SK-N-SH treated with all-trans-retinoic acid at 6 μM for 48 hours (cell line): ENCODE measurements at regions not wholly inside any gene's neighbourhood (a gene's known extent, or its start where the extent isn't known, plus 50 kb on each side); places are given as distances from the start of the nearest gene placed in this dataset.

Experiments used
- GLIS3 ChIP-seq: fragments of 250-450 bp; sonication (Bioruptor Pico); IDR thresholded peaks from 2 replicates; pipeline ENCODE4 v1.5.0; 2020; ENCODE audit warnings: mild to moderate bottlenecking, moderate library complexity
- RARB ChIP-seq: fragments of 250-450 bp; sonication (Bioruptor Pico); IDR thresholded peaks from 2 replicates; pipeline ENCODE4 v1.8.0; 2021; ENCODE audit warnings: mild to moderate bottlenecking, moderate library complexity
- TOX ChIP-seq: fragments of 250-450 bp; sonication (Bioruptor Pico); IDR thresholded peaks from 2 replicates; pipeline ENCODE4 v1.8.0; 2021; ENCODE audit warnings: mild to moderate bottlenecking, moderate library complexity, borderline replicate concordance
- ZFP3 ChIP-seq: fragments of 250-450 bp; sonication (Bioruptor Pico); IDR thresholded peaks from 2 replicates; pipeline ENCODE4 v1.5.0; 2020; ENCODE audit warnings: mild to moderate bottlenecking, moderate library complexity
- ZFP30 ChIP-seq: fragments of 450-650 bp; formaldehyde crosslinking; IDR thresholded peaks from 2 replicates; pipeline ENCODE4 v1.5.0; 2022; ENCODE audit warnings: mild to moderate bottlenecking, moderate library complexity
- ZNF565 ChIP-seq: fragments of 450-650 bp; formaldehyde crosslinking; conservative IDR thresholded peaks from 2 replicates; pipeline ENCODE4 v1.5.0; 2020; ENCODE audit warnings: low read depth, mild to moderate bottlenecking, moderate library complexity
- TF ChIP-seq, protein P1 (sequence below): fragments of 250-450 bp; sonication (Bioruptor Pico); IDR thresholded peaks from 2 replicates; pipeline ENCODE4 v1.5.1; 2020; ENCODE audit warnings: low read depth, mild to moderate bottlenecking, moderate library complexity
- TF ChIP-seq, protein P2 (sequence below): fragments of 250-450 bp; sonication (Bioruptor Pico); IDR thresholded peaks from 2 replicates; pipeline ENCODE4 v1.5.1; 2021; ENCODE audit warnings: mild to moderate bottlenecking, moderate library complexity
- TF ChIP-seq, protein P3 (sequence below): fragments of 250-450 bp; sonication (Bioruptor Pico); IDR thresholded peaks from 2 replicates; pipeline ENCODE4 v1.8.0; 2020; ENCODE audit warnings: mild to moderate bottlenecking, moderate library complexity, borderline replicate concordance

DNA sequence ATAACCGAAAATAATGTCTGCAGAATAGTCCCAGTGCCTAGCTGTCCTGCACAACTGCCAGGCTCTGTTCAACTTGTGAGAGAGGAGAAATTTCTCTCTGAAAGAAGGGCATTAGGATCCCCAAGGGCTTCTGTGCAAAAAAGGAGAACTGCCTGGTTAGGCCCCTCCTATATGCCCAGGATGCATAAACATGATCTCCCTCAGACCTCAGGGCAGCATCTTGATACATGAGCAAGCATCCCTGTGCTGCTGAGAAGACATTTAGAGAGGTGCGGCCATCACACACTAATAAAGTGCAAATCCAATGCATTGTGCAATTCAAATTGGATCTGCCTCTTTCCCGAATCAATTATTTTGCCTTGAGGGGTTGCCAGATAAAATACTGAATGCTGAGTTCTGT lies 553.6 kb downstream of the TNS3 start:
- TF ChIP-seq, protein P1, sequence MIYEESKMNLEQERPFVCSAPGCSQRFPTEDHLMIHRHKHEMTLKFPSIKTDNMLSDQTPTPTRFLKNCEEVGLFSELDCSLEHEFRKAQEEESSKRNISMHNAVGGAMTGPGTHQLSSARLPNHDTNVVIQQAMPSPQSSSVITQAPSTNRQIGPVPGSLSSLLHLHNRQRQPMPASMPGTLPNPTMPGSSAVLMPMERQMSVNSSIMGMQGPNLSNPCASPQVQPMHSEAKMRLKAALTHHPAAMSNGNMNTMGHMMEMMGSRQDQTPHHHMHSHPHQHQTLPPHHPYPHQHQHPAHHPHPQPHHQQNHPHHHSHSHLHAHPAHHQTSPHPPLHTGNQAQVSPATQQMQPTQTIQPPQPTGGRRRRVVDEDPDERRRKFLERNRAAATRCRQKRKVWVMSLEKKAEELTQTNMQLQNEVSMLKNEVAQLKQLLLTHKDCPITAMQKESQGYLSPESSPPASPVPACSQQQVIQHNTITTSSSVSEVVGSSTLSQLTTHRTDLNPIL (CRISPR knock-in tag) = no peak
- TF ChIP-seq, protein P2, sequence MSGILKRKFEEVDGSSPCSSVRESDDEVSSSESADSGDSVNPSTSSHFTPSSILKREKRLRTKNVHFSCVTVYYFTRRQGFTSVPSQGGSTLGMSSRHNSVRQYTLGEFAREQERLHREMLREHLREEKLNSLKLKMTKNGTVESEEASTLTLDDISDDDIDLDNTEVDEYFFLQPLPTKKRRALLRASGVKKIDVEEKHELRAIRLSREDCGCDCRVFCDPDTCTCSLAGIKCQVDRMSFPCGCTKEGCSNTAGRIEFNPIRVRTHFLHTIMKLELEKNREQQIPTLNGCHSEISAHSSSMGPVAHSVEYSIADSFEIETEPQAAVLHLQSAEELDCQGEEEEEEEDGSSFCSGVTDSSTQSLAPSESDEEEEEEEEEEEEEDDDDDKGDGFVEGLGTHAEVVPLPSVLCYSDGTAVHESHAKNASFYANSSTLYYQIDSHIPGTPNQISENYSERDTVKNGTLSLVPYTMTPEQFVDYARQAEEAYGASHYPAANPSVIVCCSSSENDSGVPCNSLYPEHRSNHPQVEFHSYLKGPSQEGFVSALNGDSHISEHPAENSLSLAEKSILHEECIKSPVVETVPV (CRISPR knock-in tag) = no peak
- TF ChIP-seq ZFP3 (CRISPR knock-in tag) (no peak), RARB (CRISPR knock-in tag) (no peak), TOX (CRISPR knock-in tag) (no peak), ZFP30 (CRISPR knock-in tag) (no peak), ZNF565 (no peak), GLIS3 (CRISPR knock-in tag) (no peak)
- TF ChIP-seq, protein P3, sequence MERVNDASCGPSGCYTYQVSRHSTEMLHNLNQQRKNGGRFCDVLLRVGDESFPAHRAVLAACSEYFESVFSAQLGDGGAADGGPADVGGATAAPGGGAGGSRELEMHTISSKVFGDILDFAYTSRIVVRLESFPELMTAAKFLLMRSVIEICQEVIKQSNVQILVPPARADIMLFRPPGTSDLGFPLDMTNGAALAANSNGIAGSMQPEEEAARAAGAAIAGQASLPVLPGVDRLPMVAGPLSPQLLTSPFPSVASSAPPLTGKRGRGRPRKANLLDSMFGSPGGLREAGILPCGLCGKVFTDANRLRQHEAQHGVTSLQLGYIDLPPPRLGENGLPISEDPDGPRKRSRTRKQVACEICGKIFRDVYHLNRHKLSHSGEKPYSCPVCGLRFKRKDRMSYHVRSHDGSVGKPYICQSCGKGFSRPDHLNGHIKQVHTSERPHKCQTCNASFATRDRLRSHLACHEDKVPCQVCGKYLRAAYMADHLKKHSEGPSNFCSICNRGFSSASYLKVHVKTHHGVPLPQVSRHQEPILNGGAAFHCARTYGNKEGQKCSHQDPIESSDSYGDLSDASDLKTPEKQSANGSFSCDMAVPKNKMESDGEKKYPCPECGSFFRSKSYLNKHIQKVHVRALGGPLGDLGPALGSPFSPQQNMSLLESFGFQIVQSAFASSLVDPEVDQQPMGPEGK (CRISPR knock-in tag) = no peak
